HEK293T (cell line): ENCODE measurements at regions not wholly inside any gene's neighbourhood (a gene's known extent, or its start where the extent isn't known, plus 50 kb on each side); places are given as distances from the start of the nearest gene placed in this dataset.

ENCODE experiments used
- BHLHE40 ChIP-seq: fragments of 450-650 bp; IDR thresholded peaks from 2 replicates; pipeline ENCODE4 v1.6.1; 2016; ENCODE audit warnings: mild to moderate bottlenecking, moderate library complexity, borderline replicate concordance
- ELF4 ChIP-seq: fragments of 450-650 bp; IDR thresholded peaks from 2 replicates; pipeline ENCODE4 v1.6.1; 2017; ENCODE audit warnings: antibody characterized with exemption
- FOXA1 ChIP-seq: fragments of 450-650 bp; IDR thresholded peaks from 2 replicates; pipeline ENCODE4 v1.6.1; 2016; ENCODE audit warnings: mild to moderate bottlenecking
- FOXM1 ChIP-seq: fragments of 450-650 bp; IDR thresholded peaks from 2 replicates; pipeline ENCODE4 v1.6.1; 2017; ENCODE audit warnings: mild to moderate bottlenecking, borderline replicate concordance
- LEF1 ChIP-seq: fragments of 450-650 bp; IDR thresholded peaks from 2 replicates; pipeline ENCODE4 v1.6.1; 2017; ENCODE audit warnings: mild to moderate bottlenecking, borderline replicate concordance
- PKNOX1 ChIP-seq: fragments of 450-650 bp; IDR thresholded peaks from 2 replicates; pipeline ENCODE4 v1.6.1; 2016
- SP1 ChIP-seq: fragments of 450-650 bp; IDR thresholded peaks from 2 replicates; pipeline ENCODE4 v1.6.1; 2017
- SUZ12 ChIP-seq: fragments of 450-650 bp; IDR thresholded peaks from 2 replicates; pipeline ENCODE4 v1.6.1; 2016; ENCODE audit warnings: mild to moderate bottlenecking
- TARDBP ChIP-seq: fragments of 450-650 bp; IDR thresholded peaks from 2 replicates; pipeline ENCODE4 v1.6.1; 2016
- ZNF384 ChIP-seq: fragments of 450-650 bp; IDR thresholded peaks from 2 replicates; pipeline ENCODE4 v1.6.1; 2016

- no peak for TF ChIP-seq BHLHE40
- no peak for TF ChIP-seq SUZ12
- TF ChIP-seq ELF4: no peak
- TF ChIP-seq LEF1: no peak
- no peak for TF ChIP-seq TARDBP
- TF ChIP-seq FOXM1: no peak
- TF ChIP-seq FOXA1: no peak
- TF ChIP-seq PKNOX1: no peak
- no peak for TF ChIP-seq ZNF384
- no peak for TF ChIP-seq SP1
These were observed 139.9 kb downstream of the LRRC30 start for GRCh38 chr18:7370802-7371201.
